HG03571 (cell line): ENCODE measurements at regions not wholly inside any gene's neighbourhood (a gene's known extent, or its start where the extent isn't known, plus 50 kb on each side); places are given as distances from the start of the nearest gene placed in this dataset.

ENCODE experiments used
- ATAC-seq: cut with Tn5 transposase; IDR thresholded peaks from one replicate; pipeline ENCODE4 v1.9.1; 2021; ENCODE audit not compliant: unreplicated experiment

GRCh38 chr7:41024126-41024525 lies 678.8 kb downstream of the INHBA start:
- no peak for ATAC-seq

GRCh38 chr7:41020056-41020455 lies 682.8 kb downstream of the INHBA start:
- no peak for ATAC-seq

GRCh38 chr7:41013117-41013516 lies 689.8 kb downstream of the INHBA start:
- ATAC-seq = no peak

GRCh38 chr7:41012041-41012440 lies 690.8 kb downstream of the INHBA start:
- no peak for ATAC-seq

GRCh38 chr7:41010967-41011366 lies 691.9 kb downstream of the INHBA start:
- no peak for ATAC-seq

- no peak for ATAC-seq
These were observed 692.5 kb downstream of the INHBA start for GRCh38 chr7:41010418-41010817.

- no peak for ATAC-seq
These were observed 695.1 kb downstream of the INHBA start for GRCh38 chr7:41007811-41008210.

- ATAC-seq = no peak
These were observed 695.5 kb downstream of the INHBA start for GRCh38 chr7:41007351-41007751.

GRCh38 chr7:41006306-41006995 lies 696.4 kb downstream of the INHBA start:
- no peak for ATAC-seq

- no peak for ATAC-seq
These were observed 697.5 kb downstream of the INHBA start for GRCh38 chr7:41005374-41005901.

GRCh38 chr7:41003977-41004376 lies 698.9 kb downstream of the INHBA start:
- ATAC-seq = no peak

GRCh38 chr7:41003611-41003940 lies 699.3 kb downstream of the INHBA start:
- ATAC-seq = no peak

- ATAC-seq = no peak
These were observed 699.9 kb downstream of the INHBA start for GRCh38 chr7:41002741-41003610.

- no peak for ATAC-seq
These were observed 702.8 kb downstream of the INHBA start for GRCh38 chr7:41000042-41000441.

GRCh38 chr7:40996233-40996677 lies 706.6 kb downstream of the INHBA start:
- ATAC-seq = no peak

GRCh38 chr7:40990841-40991240 lies 712.0 kb downstream of the INHBA start:
- no peak for ATAC-seq

GRCh38 chr7:40987571-40987970 lies 715.3 kb downstream of the INHBA start:
- no peak for ATAC-seq

- ATAC-seq = no peak
These were observed 716.5 kb downstream of the INHBA start for GRCh38 chr7:40986351-40986873.

- ATAC-seq = no peak
These were observed 719.8 kb downstream of the INHBA start for GRCh38 chr7:40983111-40983510.

GRCh38 chr7:40979296-40979695 lies 723.6 kb downstream of the INHBA start:
- ATAC-seq = no peak

GRCh38 chr7:40978047-40978446 lies 724.8 kb downstream of the INHBA start:
- no peak for ATAC-seq

GRCh38 chr7:40977533-40977932 lies 725.4 kb downstream of the INHBA start:
- ATAC-seq = no peak
